GM19452 (cell line): ENCODE measurements at regions not wholly inside any gene's neighbourhood (a gene's known extent, or its start where the extent isn't known, plus 50 kb on each side); places are given as distances from the start of the nearest gene placed in this dataset.
"Not testable (repeated sequence)": the region's sequence is repeated elsewhere in the genome, so short reads cannot be mapped to it uniquely, and the experiment has no call there.

ENCODE experiments used
- ATAC-seq: cut with Tn5 transposase; IDR thresholded peaks from one replicate; pipeline ENCODE4 v1.9.1; 2021; ENCODE audit not compliant: unreplicated experiment

DNA sequence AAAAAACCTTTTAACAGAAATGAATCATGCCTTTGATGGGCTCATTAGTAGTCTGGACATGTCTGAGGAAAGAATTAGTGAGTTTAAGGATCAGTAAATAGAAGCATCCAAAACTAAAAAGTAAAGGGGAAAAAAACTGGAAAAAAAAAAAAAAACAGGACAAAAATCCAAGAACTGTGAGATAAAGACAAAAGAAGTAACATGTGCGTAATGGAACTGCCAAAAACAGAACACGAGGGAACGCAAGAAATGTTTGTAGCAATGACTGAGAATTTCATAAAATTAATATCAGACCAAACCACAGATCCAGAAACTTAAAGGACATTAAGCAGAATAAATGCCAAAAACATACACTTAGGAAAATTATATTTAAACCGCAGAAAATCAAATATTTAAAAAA is 77.4 kb downstream of the MS4A13 start:
- no peak for ATAC-seq

DNA sequence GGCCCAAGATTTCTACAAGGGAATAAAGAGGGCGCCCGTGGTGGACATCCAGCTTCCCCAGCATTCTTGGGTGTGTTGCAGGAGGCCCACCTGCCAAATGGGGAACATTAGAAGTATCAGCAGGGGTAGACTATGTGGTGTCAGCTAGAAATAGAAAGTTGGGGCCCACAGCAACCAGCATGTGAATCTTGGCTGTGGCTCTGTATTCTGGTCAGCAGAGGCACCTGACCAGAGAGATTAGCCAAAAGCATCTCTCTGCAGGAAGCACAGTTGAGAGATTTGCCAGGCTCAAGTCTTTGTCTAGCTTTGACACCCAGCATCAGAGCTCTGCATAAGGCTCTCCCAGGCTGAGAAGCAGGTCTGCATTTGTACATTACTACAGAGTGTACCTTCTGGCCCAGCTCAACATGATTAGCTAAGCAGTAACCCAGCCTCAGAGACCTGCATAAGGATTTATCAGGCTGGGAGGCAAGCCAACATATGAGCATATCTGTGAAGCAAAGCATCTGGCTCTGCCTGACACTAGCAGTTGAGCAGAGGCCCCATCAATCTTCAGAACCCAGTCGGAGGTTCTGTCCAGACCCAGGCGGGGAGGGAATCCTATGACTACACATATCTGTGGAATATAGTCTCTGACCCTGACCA is 79.9 kb downstream of the MS4A13 start:
- ATAC-seq: no peak

- no peak for ATAC-seq
Observed at GRCh38 chr11:60607483-60607882, 91.9 kb upstream of the MS4A8 start.

GRCh38 chr11:60609632-60610031 is 89.8 kb upstream of the MS4A8 start:
- ATAC-seq: no peak

- no peak for ATAC-seq
Observed at GRCh38 chr11:60610702-60611101, 88.7 kb upstream of the MS4A8 start.

DNA sequence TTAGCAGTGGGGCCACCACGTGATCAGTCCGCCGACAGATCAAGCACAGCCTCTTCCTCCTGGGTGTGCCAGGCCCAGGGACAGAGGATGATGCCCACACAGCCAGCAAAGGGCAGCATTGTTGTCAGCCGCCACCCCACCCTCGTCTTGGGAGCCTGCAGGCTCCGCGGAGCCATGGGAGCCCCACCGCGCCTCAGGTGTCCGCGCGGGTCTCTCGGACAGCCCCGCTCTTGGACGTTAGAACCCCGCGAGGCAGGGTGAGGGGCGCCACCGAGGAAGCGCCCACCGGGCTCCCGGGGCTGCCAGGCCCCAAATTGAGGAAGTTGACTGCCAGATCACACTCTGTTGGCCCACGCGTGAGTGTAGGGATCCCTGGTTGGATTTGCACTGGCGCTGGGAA is 83.9 kb upstream of the MS4A8 start:
- no peak for ATAC-seq

GRCh38 chr11:60621940-60622339 is 77.5 kb upstream of the MS4A8 start:
- not testable (repeated sequence) for ATAC-seq

DNA sequence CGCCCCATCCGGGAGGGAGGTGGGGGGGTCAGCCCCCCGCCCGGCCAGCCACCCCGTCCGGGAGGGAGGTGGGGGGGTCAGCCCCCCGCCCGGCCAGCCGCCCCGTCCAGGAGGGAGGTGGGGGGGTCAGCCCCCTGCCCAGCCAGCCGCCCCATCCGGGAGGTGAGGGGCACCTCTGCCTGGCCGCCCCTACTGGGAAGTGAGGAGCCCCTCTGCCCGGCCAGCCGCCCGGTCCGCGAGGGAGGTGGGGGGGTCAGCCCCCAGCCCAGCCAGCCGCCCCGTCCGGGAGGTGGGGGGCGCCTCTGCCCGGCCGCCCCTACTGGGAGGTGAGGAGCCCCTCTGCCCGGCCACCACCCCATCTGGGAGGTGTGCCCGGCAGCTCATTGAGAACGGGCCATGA is 76.6 kb upstream of the MS4A8 start:
- ATAC-seq: not testable (repeated sequence)

DNA sequence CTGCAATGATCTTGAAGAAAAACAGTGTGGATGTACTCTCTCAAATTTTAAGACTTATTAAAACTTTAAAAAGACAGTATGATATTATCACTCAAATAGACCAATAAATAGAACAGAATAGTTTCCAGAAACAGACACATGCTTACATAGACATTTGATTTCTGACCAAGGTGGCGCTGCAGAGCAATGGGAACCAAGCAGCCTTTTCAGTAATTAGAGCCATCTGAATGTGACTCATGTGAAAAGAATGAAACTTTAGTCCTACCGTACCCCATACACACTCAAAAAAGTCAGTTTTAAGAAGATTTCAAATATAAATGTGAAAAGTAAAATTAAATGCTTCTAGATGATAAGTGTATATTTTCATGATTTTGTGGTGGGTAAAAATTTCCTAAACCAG is 74.2 kb upstream of the MS4A8 start:
- ATAC-seq: no peak

GRCh38 chr11:60629399-60629798 is 70.0 kb upstream of the MS4A8 start:
- ATAC-seq: no peak

DNA sequence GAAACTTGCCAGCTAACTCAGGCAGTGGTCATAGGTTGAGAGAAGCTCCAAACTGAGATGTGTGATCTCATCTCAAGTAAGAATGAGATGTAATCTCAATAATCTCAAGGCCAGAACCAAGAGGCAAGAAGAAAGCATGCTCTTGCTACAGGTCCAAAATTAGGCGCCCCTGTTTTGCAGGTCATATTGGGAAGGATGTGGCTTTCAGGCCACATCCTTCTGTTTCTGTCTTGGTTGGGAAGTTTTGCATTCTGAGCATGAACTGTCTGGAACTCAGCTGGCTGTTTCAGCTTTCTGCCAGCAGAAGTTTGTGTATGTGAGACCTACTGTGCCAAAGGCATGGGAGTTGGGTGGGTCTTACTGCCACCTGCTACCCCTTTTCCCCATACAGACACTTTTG is 67.5 kb upstream of the MS4A8 start:
- no peak for ATAC-seq

- ATAC-seq: peak; percentile 59
Observed at GRCh38 chr11:60633645-60634044, 65.8 kb upstream of the MS4A8 start.

DNA sequence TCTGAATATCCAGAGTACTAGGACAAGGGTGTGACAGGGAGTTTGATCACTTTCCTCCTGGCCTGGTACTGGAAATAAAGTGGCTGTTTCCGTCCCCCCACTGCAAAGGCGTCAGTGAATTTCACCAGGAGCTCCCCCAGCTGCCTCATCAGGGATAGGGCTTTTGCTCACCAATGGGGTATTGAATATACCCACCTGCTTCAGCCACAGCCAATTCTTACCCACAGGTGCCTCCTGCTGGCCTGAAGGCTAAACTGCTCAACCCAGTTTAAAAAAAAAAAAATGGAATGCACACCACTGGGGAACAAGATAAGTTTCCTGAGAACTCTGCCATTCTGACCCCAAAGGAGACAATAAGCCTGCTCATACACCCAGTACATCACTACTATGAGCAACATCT is 65.3 kb upstream of the MS4A8 start:
- peak; percentile 46 for ATAC-seq

- ATAC-seq: no peak
Observed at GRCh38 chr11:60641940-60642339, 57.5 kb upstream of the MS4A8 start.

GRCh38 chr11:60647087-60647486 is 52.3 kb upstream of the MS4A8 start:
- no peak for ATAC-seq
